IMR-90 (cell line): ENCODE measurements at regions not wholly inside any gene's neighbourhood (a gene's known extent, or its start where the extent isn't known, plus 50 kb on each side); places are given as distances from the start of the nearest gene placed in this dataset.

ENCODE experiments used
- ATAC-seq: fragments of 200-7000 bp; cut with Tn5 transposase; 2 replicates; pipeline ENCODE4 v1.9.1; 2020; ENCODE audit warnings: low read depth, mild to moderate bottlenecking, moderate library complexity
- BruUV-seq: library from RNA; stranded (reverse); fragments of 400-500 nt; replicated peaks from 2 replicates; lab custom pipeline; 2021; lab: Mats Ljungman, UMichigan
- CTCF ChIA-PET: fragments of 300-600 bp; formaldehyde crosslinking; extraction: SDS; loops from one replicate; lab custom pipeline; 2021; ENCODE audit warnings: antibody characterized with exemption; lab: Yijun Ruan, JAX
- POLR2A ChIA-PET: fragments of 300-600 bp; sonication (Branson Sonifier 250); formaldehyde crosslinking; loops from one replicate; lab custom pipeline; 2022; ENCODE audit warnings: antibody characterized with exemption; ENCODE audit not compliant: unreplicated experiment; lab: Charles Lee
- DNase-seq: peaks from one replicate; pipeline ENCODE4 v3.0.0; 2013
- H2AFZ ChIP-seq: replicated peaks from 2 replicates; pipeline ENCODE3; 2013; ENCODE audit warnings: low read length, mild to moderate bottlenecking; ENCODE audit not compliant: poor library complexity
- H2AK5ac ChIP-seq: 2 replicates; pipeline ENCODE4 v1.6.1; 2013; ENCODE audit warnings: low read depth, low read length, inconsistent platforms
- H2AK9ac ChIP-seq: replicated peaks from 2 replicates; pipeline ENCODE3; 2013; ENCODE audit warnings: mild to moderate bottlenecking, low read depth, low read length, moderate library complexity; ENCODE audit not compliant: poor library complexity
- H2BK120ac ChIP-seq: 2 replicates; pipeline ENCODE4 v1.6.1; 2013; ENCODE audit warnings: low read depth, low read length, inconsistent platforms
- H2BK15ac ChIP-seq: 3 replicates; pipeline ENCODE4 v1.6.1; 2013; ENCODE audit warnings: low read depth, low read length, inconsistent platforms
- H2BK20ac ChIP-seq: 2 replicates; pipeline ENCODE4 v1.6.1; 2013; ENCODE audit warnings: low read depth, mild to moderate bottlenecking, inconsistent platforms, low read length, moderate library complexity
- H2BK5ac ChIP-seq: 2 replicates; pipeline ENCODE4 v1.6.1; 2013; ENCODE audit warnings: mild to moderate bottlenecking, low read depth, low read length, inconsistent platforms; ENCODE audit not compliant: poor library complexity, severe bottlenecking
- H3K14ac ChIP-seq: replicated peaks from 2 replicates; pipeline ENCODE4 v1.6.1; 2013; ENCODE audit warnings: low read depth, low read length, inconsistent platforms
- H3K18ac ChIP-seq: 2 replicates; pipeline ENCODE4 v1.6.1; 2013; ENCODE audit warnings: low read depth, low read length, control low read depth
- H3K23ac ChIP-seq: 2 replicates; pipeline ENCODE4 v1.6.1; 2013; ENCODE audit warnings: low read depth, low read length, inconsistent platforms
- H3K27ac ChIP-seq: 2 replicates; pipeline ENCODE4 v1.5.1; 2013; ENCODE audit warnings: mild to moderate bottlenecking, control low read depth, low read length; ENCODE audit not compliant: insufficient read depth
- H3K27me3 ChIP-seq: 2 replicates; pipeline ENCODE4 v1.6.1; 2013; ENCODE audit warnings: low read length; ENCODE audit not compliant: control insufficient read depth, insufficient read depth
- H3K36me3 ChIP-seq: 2 replicates; pipeline ENCODE4 v1.6.1; 2013; ENCODE audit warnings: low read length, mixed read lengths; ENCODE audit not compliant: control insufficient read depth, insufficient read depth
- H3K4ac ChIP-seq: 2 replicates; pipeline ENCODE4 v1.6.1; 2013; ENCODE audit warnings: low read depth, low read length, inconsistent platforms
- H3K4me1 ChIP-seq: 2 replicates; pipeline ENCODE4 v1.6.1; 2013; ENCODE audit warnings: low read length, mixed read lengths; ENCODE audit not compliant: control insufficient read depth, insufficient read depth
- H3K4me2 ChIP-seq: 2 replicates; pipeline ENCODE4 v1.6.1; 2013; ENCODE audit warnings: low read depth, mild to moderate bottlenecking, control low read depth, low read length, moderate library complexity
- H3K4me3 ChIP-seq: 2 replicates; pipeline ENCODE4 v1.5.1; 2013; ENCODE audit warnings: low read depth, mild to moderate bottlenecking, control low read depth, low read length, moderate library complexity; ENCODE audit not compliant: insufficient read depth
- H3K56ac ChIP-seq: 2 replicates; pipeline ENCODE4 v1.6.1; 2013; ENCODE audit warnings: low read length, inconsistent platforms; ENCODE audit not compliant: insufficient read depth; ENCODE audit errors: extremely low read depth
- H3K79me1 ChIP-seq, 2 experiments: 2 replicates each; pipeline ENCODE4 v1.6.1; 2013; ENCODE audit warnings: low read length in 2 of 2, inconsistent platforms in 1 of 2, low read depth in 1 of 2
- H3K9ac ChIP-seq: 2 replicates; pipeline ENCODE4 v1.6.1; 2013; ENCODE audit warnings: low read depth, low read length, control low read depth
- H3K9me1 ChIP-seq: 2 replicates; pipeline ENCODE4 v1.6.1; 2013; ENCODE audit warnings: low read length, inconsistent platforms; ENCODE audit not compliant: insufficient read depth
- H3K9me3 ChIP-seq: 2 replicates; pipeline ENCODE4 v1.6.1; 2013; ENCODE audit warnings: low read length; ENCODE audit not compliant: control insufficient read depth, insufficient read depth
- H4K20me1 ChIP-seq: 2 replicates; pipeline ENCODE4 v1.6.1; 2013; ENCODE audit warnings: low read length, inconsistent platforms; ENCODE audit not compliant: insufficient read depth
- H4K5ac ChIP-seq: 2 replicates; pipeline ENCODE4 v1.6.1; 2013; ENCODE audit warnings: mild to moderate bottlenecking, low read depth, low read length, control low read depth
- H4K8ac ChIP-seq, 2 experiments: 2 replicates each; pipeline ENCODE4 v1.6.1; 2013; ENCODE audit warnings: low read depth in 2 of 2, low read length in 2 of 2, control low read depth in 1 of 2, inconsistent platforms in 1 of 2
- H4K91ac ChIP-seq: 2 replicates; pipeline ENCODE4 v1.6.1; 2013; ENCODE audit warnings: low read depth, low read length, inconsistent platforms; ENCODE audit not compliant: insufficient read depth
- BHLHE40 ChIP-seq: fragments of 150-350 bp; IDR thresholded peaks from 2 replicates; pipeline ENCODE4 v1.6.1; 2016; ENCODE audit warnings: mild to moderate bottlenecking, low read depth, low read length
- CEBPB ChIP-seq: IDR thresholded peaks from 2 replicates; pipeline ENCODE4 v1.6.1; 2012; ENCODE audit warnings: low read depth, low read length, improper control_type of control experiment
- CHD1 ChIP-seq: IDR thresholded peaks from 2 replicates; pipeline ENCODE4 v1.6.1; 2012; ENCODE audit warnings: low read depth, low read length, improper control_type of control experiment
- CTCF ChIP-seq: conservative IDR thresholded peaks from 2 replicates; pipeline ENCODE4 v1.5.1; 2012; ENCODE audit warnings: mild to moderate bottlenecking, low read depth, low read length, improper control_type of control experiment
- FOS ChIP-seq: fragments of 150-350 bp; IDR thresholded peaks from 2 replicates; pipeline ENCODE4 v1.6.1; 2016; ENCODE audit warnings: low read depth, low read length
- MAFK ChIP-seq: IDR thresholded peaks from 2 replicates; pipeline ENCODE4 v1.6.1; 2012; ENCODE audit warnings: low read depth, low read length, improper control_type of control experiment
- MAZ ChIP-seq: IDR thresholded peaks from 2 replicates; pipeline ENCODE4 v1.6.1; 2012; ENCODE audit warnings: low read depth, mild to moderate bottlenecking, low read length, improper control_type of control experiment, moderate library complexity, borderline replicate concordance
- MXI1 ChIP-seq: IDR thresholded peaks from 2 replicates; pipeline ENCODE4 v1.6.1; 2012; ENCODE audit warnings: low read depth, mild to moderate bottlenecking, low read length, moderate library complexity, borderline replicate concordance
- NFE2L2 ChIP-seq: fragments of 150-350 bp; IDR thresholded peaks from 2 replicates; pipeline ENCODE4 v1.6.1; 2016; ENCODE audit warnings: low read depth, mild to moderate bottlenecking, low read length
- POLR2A ChIP-seq: IDR thresholded peaks from 2 replicates; pipeline ENCODE4 v1.6.1; 2012; ENCODE audit warnings: mild to moderate bottlenecking, low read depth, low read length
- RAD21 ChIP-seq: IDR thresholded peaks from 2 replicates; pipeline ENCODE4 v1.6.1; 2012; ENCODE audit warnings: low read length, improper control_type of control experiment
- RCOR1 ChIP-seq: IDR thresholded peaks from 2 replicates; pipeline ENCODE4 v1.6.1; 2012; ENCODE audit warnings: mild to moderate bottlenecking, low read length, improper control_type of control experiment; ENCODE audit not compliant: insufficient replicate concordance
- RFX5 ChIP-seq: IDR thresholded peaks from 2 replicates; pipeline ENCODE4 v1.8.0; 2012; ENCODE audit warnings: low read depth, mild to moderate bottlenecking, low read length, moderate library complexity
- SMC3 ChIP-seq: fragments of 150-350 bp; IDR thresholded peaks from 2 replicates; pipeline ENCODE4 v1.6.1; 2016; ENCODE audit warnings: low read depth, mild to moderate bottlenecking, antibody characterized with exemption, low read length, moderate library complexity
- USF2 ChIP-seq: fragments of 150-350 bp; IDR thresholded peaks from 2 replicates; pipeline ENCODE4 v1.6.1; 2017; ENCODE audit warnings: mild to moderate bottlenecking, antibody characterized with exemption, low read length, low read depth
- WGBS, 2 experiments: methylation state at CpG; one replicate each; pipeline versions ENCODE4 v1.1.5 to v1.1.7; 2013; ENCODE audit warnings: missing lambda C conversion rate in 2 of 2; ENCODE audit not compliant: insufficient read length in 1 of 2; ENCODE audit errors: extremely low coverage in 2 of 2; 5-methylcytosine and 5-hydroxymethylcytosine counted together
- dilution Hi-C: fragments of 300-500 bp; cut with HindIII; formaldehyde crosslinking; loops from one replicate; pipeline ENCODE4 v1.14.3; 2018; ENCODE audit warnings: low sequenced_read_pairs; ENCODE audit not compliant: unreplicated experiment
- in situ Hi-C: fragments of 300-500 bp; cut with MboI; formaldehyde crosslinking; loops from 3 replicates; pipeline ENCODE4 v1.14.3; 2019; ENCODE audit warnings: low sequenced_read_pairs, inconsistent platforms, mixed read lengths
- intact Hi-C: fragments of 100-400 bp; cut with micrococcal nuclease; formaldehyde crosslinking; loops from 2 replicates; pipeline ENCODE4 v1.10.0; 2022
- TF ChIP-seq, protein P1 (sequence below): fragments of 150-350 bp; IDR thresholded peaks from 2 replicates; pipeline ENCODE4 v1.6.1; 2016; ENCODE audit warnings: low read depth, mild to moderate bottlenecking, low read length, moderate library complexity, borderline replicate concordance

DNA sequence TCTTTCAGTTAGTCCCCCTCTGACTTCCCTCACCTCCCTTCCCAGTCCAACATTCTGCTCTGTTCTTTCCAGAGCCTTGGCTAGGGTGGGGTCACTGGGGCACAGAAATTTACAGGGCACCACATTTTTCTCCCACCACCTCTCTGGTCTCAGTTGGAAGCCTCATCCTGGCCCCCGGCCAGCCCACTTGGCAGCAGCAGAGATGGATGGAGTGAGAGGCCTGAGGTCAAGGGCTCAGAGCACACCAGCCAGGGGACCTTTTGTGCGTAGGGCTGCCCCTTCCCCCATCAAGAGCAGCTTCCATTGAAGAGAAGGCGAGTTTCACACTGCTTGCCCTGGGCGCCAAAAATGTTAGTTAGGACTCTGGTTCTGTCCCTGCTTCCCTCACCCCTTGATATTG is 230.9 kb downstream of the SOX3 start:
- H3K27ac ChIP-seq, result no peak overlapping the region
- no peak overlapping the region for H2AK9ac ChIP-seq
- H3K4ac ChIP-seq, result no peak overlapping the region
- H3K4me3 ChIP-seq, result no peak overlapping the region
- H4K5ac ChIP-seq, result no peak overlapping the region
- H3K4me1 ChIP-seq, result no peaks in the 10 kb centered on the region
- H3K56ac ChIP-seq, result no peak overlapping the region
- H3K18ac ChIP-seq, result no peak overlapping the region
- H3K27me3 ChIP-seq, result no peaks in the 10 kb centered on the region
- dilution Hi-C loops, result no loop called here
- H2BK20ac ChIP-seq, result no peak overlapping the region
- no peak overlapping the region for H3K23ac ChIP-seq
- BruUV-seq, result no TSS peak
- no peak overlapping the region for H2BK120ac ChIP-seq
- no peaks in the 10 kb centered on the region for H3K36me3 ChIP-seq
- DNase-seq, result no peak
- no peak overlapping the region for H4K91ac ChIP-seq
- no peak overlapping the region for H4K8ac ChIP-seq
- no peak overlapping the region for H3K14ac ChIP-seq
- no peaks in the 10 kb centered on the region for H3K9me3 ChIP-seq
- H2AK5ac ChIP-seq, result no peak overlapping the region
- no peak overlapping the region for H2BK15ac ChIP-seq
- no peaks in the 10 kb centered on the region for H4K20me1 ChIP-seq
- ATAC-seq, result no peak
- intact Hi-C loops, result no loop called here
- POLR2A ChIA-PET, result no interaction called here
- in situ Hi-C loops, result no loop called here
- no CpG with 5 or more reads among the region's 4 CpGs for WGBS, 2 experiments
- no peak for TF ChIP-seq CTCF
- no peak for TF ChIP-seq SMC3
- no peak for TF ChIP-seq RAD21
- no peak for TF ChIP-seq RFX5
- TF ChIP-seq, protein P1, sequence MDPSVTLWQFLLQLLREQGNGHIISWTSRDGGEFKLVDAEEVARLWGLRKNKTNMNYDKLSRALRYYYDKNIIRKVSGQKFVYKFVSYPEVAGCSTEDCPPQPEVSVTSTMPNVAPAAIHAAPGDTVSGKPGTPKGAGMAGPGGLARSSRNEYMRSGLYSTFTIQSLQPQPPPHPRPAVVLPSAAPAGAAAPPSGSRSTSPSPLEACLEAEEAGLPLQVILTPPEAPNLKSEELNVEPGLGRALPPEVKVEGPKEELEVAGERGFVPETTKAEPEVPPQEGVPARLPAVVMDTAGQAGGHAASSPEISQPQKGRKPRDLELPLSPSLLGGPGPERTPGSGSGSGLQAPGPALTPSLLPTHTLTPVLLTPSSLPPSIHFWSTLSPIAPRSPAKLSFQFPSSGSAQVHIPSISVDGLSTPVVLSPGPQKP, result no peak
- TF ChIP-seq RCOR1, result no peak
- no peak for TF ChIP-seq CHD1
- no peak for TF ChIP-seq CEBPB
- TF ChIP-seq USF2, result no peak
- TF ChIP-seq FOS, result no peak
- no peak for TF ChIP-seq MAFK
- TF ChIP-seq MAZ, result no peak
- TF ChIP-seq NFE2L2, result no peak
- no peak for TF ChIP-seq BHLHE40
- no peak for TF ChIP-seq POLR2A
- no peak for TF ChIP-seq MXI1
- H3K9me1 ChIP-seq, result no peaks in the 10 kb centered on the region
- no peak overlapping the region for H3K4me2 ChIP-seq
- H2BK5ac ChIP-seq, result no peak overlapping the region
- H3K9ac ChIP-seq, result no peak overlapping the region
- no peaks in the 10 kb centered on the region for H3K79me1 ChIP-seq
- CTCF ChIA-PET, result no interaction called here
- no peak overlapping the region for H2AFZ ChIP-seq
